Stimulated activated CD4-positive, alpha-beta T cell treated with anti-CD3 and anti-CD28 coated beads, Interleukin-4, amount 100 ng/mL, for 1 hour (primary cell): ENCODE measurements at regions not wholly inside any gene's neighbourhood (a gene's known extent, or its start where the extent isn't known, plus 50 kb on each side); places are given as distances from the start of the nearest gene placed in this dataset.

Experiments used
- DNase-seq: peaks from one replicate; pipeline ENCODE4 v3.0.0-alpha.2; 2020

DNA sequence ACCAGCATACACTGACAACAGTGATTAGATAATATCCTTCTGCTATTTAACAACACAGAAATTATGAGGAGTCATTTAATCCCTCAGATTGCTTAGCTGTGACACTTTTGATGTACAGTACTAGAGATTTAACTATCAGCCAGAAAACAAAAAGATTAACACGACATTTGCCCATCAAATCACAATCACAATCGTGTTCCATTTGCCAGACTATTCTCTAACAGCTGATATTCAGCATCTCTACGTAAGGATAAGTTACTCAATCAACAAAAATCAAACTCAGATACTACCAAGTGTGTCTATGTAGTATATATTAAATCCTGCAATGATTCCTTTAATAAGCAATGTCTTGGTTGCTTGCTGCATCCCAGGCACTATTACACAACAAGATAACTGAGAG, 558.7 kb upstream of the USP15 start:
- no peak for DNase-seq

DNA sequence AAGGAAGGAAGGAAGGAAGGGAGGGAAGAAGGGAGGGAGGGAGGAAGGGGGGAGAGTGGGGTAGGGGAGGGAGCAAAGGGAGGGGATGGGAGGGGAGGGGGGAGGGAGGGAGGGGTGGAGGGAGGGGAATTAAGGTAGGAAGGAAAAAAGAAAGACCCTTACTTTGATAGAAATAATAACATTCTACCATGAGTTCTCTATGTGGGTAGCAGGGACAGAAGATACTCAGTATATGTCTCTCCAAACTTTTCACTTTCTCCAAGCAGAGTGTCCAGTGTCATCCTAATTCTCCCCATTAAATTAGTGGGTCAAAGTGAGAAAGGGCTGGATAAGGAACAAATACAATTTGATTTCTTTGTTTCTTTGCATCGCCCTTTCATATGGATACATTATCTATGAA, 553.4 kb upstream of the USP15 start:
- DNase-seq, result no peak

DNA sequence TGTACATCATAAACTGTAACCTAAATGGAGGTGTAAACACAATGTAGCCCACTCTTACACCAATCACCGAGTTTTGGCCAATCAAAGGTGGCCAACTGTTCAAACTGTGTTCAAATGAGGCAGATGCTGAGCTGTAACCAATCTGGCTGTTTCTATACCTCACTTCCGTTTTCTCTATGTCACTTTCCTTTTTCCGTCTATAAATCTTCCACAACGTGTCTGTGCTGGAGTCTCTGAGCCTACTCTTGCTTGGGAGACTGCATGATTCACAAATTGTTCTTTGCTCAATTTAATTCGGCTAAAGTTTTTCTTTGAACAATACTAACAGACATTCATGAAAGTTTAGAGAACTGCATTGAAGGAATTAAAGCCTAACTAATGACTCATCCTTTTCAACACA, 547.1 kb upstream of the USP15 start:
- no peak for DNase-seq

DNA sequence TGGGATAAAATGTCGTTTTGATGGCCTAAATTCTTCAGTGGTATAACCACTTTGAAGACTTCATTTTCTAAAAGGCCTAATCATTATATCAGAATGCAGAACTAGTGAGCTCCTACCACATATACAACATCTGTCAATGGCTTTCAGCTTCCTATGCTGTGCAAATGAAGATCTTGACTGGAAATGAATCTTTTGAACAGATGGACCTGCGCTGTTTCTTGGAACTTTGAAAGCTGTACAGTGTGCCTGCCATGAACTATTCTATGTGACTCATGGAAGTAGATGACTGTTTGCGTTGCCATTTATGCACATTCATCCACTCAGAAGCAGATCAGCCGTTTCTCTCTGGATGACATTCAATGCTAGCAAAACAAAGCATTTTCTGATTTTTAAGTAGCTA, 542.2 kb upstream of the USP15 start:
- no peak for DNase-seq

DNA sequence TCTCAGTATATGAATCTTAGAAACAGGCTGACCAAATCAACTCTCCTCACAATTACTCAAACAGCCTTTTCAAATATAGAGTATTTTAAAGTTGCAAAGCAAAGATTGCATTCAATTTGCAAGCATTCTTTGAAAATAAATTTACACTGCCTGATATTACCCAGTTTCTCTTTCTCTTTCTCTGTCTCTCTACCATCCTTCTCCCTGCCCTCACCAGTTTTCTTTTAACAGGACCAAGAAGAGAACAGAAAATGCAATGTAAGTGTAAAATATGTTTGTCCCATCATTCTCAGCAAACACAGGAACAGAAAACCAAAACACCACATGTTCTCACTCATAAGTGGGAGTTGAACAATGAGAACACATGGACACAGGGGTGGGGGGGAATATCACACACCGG, 520.3 kb upstream of the USP15 start:
- DNase-seq, result no peak

DNA sequence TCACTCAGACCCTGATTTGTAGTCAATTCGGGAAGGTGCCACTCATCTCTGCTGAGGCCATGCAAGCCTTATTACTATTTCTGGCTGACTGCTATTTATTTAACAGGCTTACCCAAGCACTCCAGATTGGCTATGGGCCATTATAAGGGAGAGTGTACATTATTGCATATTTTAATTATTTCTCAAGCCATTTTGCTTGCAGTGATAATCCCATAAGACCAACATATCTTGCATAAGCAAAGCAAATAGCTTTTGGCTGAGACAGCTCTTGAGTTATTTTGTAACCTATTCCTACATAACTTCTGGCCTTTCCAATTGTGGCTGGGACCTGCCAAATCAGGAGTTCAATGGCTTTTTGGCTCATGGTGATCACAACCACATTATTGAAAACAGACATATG, 509.6 kb upstream of the USP15 start:
- no peak for DNase-seq

DNA sequence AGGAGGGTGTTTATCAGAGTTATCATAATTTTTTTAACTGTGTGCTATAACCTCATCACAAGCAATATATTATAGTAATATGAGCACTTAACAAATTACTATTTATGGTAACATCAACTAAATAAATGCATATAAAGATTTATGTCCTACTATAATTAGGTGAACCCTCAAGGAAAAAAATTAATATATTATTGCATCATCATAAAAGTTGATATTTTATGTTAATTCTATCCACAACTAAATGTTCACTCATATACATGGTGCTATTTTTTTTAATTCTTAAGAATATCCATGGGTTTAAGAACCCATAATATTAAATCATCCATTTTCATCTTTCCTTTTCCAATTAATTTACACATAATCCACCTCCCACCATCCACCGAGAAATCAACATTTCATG, 506.0 kb upstream of the USP15 start:
- DNase-seq, result no peak

DNA sequence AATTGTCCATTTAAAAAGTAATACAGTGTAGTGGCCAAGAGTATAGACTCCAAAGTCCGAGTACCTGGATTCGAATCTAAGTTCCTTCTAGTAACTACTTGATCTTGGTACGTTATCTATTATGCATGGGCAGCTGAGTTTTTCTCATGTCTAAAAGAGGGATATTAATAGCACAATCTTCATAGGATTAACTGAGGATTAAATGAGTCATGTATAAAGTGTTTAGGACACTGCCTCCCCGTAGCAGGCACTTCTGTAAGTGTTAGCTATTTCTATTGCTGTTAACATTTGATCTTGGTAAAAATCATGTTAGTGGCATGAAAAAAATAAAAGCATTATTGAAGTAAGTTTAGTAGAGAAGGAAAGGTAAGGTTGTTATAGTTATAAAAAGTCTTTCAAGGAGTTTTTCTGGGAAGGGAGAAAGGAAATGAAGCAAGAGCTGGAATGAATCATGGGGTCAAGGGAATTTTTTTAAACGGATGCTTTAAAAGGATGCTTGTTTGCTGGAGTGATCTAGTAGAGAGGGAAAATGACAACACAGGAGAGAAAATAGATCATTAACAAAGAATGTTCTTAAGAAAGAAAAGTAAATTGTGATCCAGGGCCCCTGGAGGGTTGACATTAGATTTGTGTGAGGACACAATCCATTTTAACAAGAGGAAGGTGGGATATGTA, 502.2 kb upstream of the USP15 start:
- no peak for DNase-seq

DNA sequence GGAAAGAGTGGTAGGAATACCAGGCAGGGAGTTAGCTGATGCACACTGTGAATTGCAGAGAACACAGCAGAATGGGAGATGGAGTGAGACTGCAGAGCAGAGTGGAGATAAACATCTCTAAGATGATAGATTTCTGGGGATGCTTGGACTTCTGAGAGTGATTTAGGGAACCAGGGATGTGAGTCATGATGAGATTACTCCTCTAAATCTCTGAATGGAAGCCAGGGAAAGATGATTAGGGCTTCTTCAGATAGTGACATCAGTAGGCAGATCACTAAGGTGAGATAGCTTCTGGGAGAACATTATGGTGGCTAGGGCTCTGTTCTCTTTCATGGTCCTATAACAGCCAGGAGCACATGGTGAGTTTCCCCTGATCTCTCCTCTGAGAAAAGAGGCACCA, 501.5 kb upstream of the USP15 start:
- DNase-seq, result no peak

DNA sequence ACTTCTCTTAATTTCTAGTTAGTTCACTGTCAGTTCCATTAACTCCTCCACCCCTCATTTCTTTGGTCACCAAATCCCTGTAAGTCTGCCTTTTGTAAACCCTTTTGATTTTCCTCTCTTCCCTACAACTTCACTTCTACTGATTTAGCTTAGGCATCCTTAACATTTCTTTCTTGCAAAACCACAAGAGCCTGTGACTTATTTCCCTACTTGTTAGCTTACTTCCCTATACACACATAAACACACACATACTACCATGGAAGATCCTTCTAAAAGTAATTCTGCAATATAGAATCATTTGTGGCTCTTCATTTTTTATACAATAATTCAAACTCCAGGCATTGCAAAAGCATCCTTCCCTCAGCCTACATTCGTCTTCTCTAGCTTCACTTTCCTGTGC, 494.3 kb upstream of the USP15 start:
- no peak for DNase-seq

DNA sequence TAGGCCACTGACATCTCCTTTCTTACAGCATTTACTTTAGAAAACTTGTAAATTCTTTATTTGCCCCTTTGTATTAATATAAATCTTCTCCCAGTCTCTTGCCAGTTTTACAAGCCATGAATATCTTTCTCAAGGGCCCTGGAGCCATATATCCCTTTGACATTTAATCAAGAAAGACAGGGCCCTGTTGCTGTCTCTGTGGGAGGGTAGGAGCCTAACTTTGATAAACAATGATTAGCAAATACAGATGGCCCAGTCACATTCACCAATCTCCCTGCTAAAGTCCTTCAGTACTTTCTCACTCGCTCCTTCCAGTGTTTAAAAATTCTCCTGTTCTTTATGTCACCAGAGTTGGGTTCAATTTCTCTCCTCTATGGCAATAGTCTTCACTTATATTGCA, 479.8 kb upstream of the USP15 start:
- no peak for DNase-seq

DNA sequence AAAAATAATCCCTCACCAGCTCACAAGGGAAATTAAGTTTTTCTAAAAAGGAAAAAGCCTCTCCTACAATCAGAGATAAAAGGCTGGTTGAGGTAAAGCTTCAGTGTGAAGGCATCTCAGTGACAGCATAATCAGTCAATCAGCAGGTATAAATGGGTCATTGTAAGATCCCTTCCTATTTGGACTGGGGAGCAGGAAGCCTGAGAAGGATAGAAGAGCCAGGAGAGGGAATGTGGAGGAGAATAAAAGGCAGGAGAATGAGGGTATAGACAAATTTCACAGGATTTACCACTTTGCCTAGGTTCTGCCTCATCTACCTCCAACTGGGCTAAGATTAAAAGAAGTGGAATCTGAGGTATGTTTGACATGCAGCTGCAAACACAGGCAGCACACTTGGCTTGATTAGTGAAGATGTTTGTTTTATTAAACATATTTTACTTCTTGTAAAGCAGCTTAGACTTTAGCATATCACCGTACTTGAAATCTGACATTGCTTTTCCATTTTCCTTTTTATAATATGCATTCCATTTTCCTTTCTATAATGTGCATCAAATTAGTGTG, 479.1 kb upstream of the USP15 start:
- no peak for DNase-seq

DNA sequence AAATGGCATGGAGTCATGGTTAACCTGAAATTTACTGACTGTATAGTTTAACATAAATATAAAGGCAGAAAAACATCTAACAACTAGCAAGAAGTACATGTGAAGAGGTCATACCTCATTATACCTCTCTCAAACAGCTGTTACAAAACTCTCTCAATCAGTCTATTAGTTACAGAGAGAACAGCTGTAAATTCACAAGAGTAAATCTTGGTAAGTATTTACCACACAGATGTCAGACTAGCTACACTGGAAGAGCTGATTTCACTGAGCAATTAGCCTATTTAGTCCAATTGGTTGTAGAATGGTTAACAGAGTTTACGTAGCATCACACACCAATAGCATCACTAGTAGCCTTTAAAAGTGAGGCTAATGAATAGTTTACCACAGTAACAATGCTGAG, 463.4 kb upstream of the USP15 start:
- no peak for DNase-seq

DNA sequence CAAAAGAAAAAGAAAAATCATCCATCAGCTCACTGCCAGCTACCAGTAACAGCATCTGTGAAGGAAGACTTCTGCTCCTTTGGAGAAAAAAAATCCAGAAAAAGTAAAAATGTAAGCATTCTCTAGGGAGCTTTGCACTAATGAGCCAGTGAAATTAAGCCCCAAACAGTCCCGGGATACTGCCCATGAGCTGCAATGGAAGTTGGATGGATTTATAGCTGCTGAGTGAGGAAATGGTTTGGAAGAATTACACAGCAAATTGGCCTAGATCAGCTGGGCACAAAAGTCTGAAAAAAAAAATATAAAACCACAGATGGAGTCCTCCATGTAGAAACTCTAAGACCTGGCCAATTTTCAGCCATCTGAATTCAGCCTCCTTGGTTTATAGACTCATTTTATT, 462.9 kb upstream of the USP15 start:
- no peak for DNase-seq

DNA sequence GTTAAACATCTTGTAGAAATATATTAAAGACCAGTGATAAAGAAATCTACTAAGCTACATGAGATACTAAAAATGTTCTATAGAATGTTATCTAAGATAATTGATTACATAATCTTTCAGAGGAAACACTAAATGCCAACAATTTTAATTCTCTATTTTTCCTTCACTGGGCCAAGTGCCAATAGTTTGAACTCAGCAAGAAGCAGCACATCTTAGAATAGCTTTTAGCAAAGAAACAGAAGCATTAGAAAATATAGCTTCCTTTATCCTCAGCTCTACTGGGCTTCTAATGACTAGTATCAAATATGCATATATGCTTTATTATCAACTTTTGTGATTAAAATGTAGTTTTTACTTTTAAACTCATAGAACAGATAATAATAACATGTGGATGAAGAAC, 461.4 kb upstream of the USP15 start:
- DNase-seq, result no peak

DNA sequence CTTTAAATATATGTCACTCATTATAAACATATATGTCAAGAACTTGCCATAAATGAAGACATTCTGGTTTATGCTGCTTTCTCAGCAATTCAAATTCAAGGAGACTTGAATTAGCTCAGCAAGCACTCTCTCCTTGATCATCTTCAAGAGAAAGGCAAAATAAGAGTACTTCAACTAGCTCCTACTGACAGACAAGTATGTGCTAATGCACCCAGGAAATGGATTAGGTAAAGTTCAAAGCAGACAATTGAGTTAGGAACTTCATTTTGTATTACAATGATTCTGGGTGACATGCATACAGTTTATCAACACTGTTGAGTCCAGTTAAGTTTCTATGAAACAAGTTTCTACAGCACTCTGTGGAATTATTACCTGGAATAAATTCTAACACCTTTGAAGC, 455.9 kb upstream of the USP15 start:
- DNase-seq, result no peak

DNA sequence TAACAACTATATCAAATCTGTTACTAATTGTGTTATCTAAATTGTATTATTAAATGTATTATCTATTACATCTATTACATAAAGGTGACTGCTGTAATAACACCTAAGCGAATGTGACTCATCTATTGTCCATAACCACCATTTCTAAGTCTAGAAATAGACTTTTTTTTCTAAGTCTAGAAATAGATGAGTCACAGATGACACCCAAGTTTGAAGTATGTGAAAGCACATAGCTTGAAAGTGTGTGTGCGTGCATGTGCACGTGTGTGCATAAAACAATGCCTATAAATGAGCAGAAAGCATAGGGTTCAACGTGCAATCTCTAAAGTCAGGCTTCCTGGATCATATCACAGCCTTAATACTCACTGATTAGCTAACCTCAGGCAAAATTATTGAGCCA, 451.3 kb upstream of the USP15 start:
- DNase-seq, result no peak

DNA sequence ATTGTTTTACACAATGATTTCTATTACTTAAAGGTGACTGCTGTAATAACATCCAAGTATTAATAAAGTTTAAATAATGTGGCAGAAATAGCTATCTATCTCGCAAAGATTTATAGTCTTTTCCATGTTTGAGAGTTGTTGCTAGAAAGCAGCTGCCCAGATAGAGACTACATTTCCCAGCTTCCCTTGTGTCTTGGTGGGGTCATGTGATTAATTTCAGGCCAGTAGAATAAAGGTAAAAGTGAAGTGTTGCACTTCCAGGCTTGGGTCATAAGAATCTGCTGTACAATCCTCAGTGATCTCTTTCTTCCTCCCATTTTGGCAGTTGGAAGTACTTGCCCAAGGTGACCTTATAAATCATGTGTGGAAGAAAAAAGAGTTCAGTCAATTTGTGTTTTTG, 449.7 kb upstream of the USP15 start:
- DNase-seq, result no peak

DNA sequence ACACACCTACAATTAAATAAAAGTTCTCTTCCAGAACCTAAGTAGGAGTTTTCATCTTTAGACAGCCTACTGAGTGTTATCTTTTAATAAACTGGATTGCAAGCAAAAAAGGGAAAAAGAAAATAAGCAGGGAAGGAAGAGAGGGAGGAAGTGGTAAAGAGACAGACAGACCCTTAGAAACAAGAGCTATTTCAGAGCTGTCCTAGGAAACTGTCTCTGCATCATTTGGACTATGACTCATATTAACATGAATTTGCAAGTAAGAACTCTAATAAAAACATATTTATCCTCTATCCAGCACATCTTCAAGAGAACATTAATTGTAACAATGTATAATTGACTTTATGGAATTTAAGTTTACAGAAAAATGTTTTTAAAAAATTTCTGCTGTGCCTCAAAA, 438.8 kb upstream of the USP15 start:
- DNase-seq, result no peak

DNA sequence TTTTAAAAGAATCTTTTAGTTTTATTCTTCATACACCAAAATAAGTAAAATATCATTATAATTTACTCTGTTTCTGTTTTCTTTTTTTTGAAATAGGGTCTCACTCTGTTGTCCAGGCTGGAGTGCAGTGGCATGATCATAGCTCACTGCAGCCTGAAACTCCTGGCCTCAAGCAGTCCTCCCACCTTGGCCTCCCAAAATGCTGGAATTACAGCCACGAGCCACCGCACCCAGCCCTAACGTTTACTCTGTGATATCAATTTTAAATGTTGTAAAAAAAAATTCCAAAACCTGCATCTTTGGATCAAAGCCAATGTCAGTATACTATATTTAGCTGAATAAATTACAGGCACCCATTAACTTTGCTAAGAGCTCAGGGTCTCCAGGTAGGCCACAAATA, 437.1 kb upstream of the USP15 start:
- no peak for DNase-seq

DNA sequence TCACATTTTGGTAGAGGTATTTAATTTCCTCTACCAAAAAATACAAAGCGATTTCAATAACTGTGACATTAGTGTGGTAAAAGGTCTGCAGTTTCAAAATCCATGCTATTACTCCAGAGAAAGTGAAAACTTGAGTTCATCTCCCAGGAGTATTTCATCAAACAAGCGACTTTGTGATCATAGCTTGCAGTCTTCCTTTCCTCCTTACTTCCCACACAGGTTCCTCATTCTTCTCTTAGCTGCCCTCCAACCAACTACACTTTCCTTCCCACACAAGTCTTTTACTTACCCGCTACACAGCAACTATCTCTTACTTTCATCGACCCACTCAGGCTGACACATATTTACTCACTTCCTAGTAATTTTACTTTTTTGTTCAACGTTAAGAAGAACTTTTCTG, 413.4 kb upstream of the USP15 start:
- no peak for DNase-seq

DNA sequence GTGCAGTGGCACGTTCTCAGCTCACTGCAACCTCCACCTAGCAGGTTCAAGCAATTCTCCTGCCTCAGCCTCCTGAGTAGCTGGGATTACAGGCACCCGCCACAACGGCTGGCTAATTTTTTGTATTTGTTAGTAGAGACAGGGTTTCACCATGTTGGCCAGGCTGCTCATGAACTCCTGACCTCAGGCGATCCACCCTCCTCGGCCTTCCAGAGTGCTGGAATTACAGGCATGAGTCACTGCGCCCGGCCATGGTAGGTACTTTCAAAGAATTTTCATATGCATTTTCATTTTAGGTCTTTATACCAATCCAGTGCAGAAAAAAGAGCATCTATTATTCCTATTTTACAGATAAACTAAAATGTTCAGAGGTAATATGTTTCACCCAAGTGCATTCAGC, 411.3 kb upstream of the USP15 start:
- no peak for DNase-seq

DNA sequence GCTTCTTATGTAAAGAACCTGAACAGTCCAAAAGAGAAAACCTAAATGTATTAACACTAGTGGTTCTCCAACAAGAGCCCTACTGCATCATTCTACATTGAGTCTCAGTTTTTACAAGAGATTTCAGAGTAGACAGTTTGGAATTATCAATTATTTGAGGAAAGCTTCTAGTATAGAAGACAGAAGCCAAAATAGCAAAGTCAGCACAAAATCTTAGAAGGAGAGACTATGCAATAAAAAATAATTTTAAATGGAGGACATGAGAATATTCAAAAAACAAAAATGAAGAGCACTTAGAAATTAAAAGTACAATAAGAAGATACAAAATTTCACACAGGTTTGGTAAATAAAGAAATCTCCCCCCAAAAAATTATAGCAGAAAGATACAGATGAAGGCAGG, 406.3 kb upstream of the USP15 start:
- DNase-seq, result no peak

DNA sequence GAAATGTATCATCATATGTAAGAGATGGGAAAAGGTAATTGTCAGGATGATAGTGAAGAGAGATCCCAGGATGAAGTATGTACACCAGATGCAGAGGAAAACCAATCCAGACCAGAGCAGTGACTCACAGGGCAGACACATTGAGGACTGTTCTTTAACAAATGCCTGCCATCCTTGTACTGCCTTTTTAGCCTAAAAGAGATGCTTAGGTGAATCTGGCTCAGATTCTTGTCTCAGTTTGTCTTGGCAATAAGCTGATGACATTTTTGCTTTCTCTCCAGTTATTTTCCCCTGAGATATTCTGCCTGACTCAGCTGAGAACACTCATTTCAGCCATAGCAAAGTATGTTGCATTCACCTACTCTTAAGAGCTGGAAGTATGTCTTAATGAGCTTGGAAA, 405.3 kb upstream of the USP15 start:
- DNase-seq, result no peak

DNA sequence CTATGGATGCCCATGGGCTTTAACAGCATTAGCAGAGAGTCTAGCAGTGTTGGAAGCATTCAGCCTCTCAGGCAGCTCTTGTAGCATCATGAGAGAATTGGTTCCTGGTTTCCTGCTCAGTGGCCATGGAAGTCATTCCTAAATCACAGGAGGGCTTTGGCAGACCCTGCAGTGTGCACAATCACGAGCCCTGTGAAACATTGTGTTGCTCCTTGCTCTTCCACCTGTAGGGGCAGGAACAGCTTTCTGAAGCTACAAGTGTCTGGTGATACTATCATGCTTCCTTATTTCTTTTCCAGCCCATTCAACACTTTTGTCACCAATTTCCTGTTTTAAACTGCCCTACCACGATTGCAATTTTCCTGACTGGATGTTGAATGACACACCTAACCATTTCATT, 402.2 kb upstream of the USP15 start:
- no peak for DNase-seq

DNA sequence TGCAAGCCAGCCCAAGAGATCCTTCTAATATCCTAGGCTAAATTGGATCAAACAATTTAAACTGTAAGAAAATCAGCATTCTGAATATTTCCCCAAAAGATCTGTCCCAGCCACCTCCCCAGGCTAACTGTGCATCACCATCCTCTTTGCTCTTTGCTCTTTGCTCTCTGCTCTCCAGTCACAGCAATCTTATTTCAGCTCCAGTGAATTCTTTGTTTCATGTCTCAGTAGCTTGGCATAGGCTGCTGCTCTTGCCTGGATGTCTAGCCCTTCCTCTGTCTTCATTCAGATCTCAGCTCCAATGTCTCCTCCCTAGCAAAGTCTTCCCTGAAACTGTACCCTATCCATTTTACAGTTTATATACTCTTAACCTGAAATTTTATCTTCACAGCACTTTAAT, 399.8 kb upstream of the USP15 start:
- no peak for DNase-seq
